G401 (cell line): ENCODE measurements at regions not wholly inside any gene's neighbourhood (a gene's known extent, or its start where the extent isn't known, plus 50 kb on each side); places are given as distances from the start of the nearest gene placed in this dataset.

Source experiments
- DNase-seq: peaks from one replicate; pipeline ENCODE4 v3.0.0-alpha.2; 2015; ENCODE audit warnings: low spot score
- in situ Hi-C: cut with HindIII; loops from 2 replicates; pipeline ENCODE4 v1.10.0; 2016; ENCODE audit warnings: low sequenced_read_pairs, mixed read lengths

DNA sequence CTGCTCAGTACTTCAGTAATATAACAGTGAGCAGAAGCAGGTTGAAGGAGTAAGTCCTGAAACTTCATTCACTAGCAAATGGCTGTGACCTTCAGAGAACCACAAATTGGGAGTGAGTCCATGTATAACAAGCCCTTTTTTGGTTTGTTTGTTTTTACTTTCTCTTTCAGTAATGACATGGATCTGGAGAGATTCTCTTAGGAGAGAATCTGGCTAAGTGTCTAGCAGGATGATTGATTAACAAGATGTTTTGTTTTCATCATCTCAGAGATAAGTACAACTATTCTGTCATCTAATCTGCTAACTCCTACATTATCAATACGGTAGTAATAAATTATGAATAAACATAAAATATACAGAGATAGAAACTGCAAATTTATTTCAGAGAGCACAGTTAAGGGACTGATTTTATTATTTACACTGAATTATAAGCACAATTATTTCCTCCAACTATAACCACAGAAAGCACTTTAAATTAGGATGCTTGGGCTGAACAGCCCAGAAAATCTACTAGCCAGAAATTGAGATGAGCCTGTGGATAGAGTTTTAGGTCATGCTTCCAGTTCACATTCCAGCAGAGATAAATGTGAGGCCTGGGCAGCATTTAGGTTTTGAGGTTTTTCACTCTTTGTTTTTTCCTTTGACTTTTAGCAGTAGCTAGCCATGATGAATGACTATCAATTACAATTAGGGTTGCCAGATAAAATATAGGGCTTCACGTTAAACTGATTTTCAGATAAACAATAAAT lies 429.3 kb upstream of the FAT3 start:
- no peak for DNase-seq
- in situ Hi-C loops: no loop called here

- in situ Hi-C loops: no loop called here
These were observed 430.5 kb upstream of the FAT3 start for GRCh38 chr11:91794146-91794545.

DNA sequence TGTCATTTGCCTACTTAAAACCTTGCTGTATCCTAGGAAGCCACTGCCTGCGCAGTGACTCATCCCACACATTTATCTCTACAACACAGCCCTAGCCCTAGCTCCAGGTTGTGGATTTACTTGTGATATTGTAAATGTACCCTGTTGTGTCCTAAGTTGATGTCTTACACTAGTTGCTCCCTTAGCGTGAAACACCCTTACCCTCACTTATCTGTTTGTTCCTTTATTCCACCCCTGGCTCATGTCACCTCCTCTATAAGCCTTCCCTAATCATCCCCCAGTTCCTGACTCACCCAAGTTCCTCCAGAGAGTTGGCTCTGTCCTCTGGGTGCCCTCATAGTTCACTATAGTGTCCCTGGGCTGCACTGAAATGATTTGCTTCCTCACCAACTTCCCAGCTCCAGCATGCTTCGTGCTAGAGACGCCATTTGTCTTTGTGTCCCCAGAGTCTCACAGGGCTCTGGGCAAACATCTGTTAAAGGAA lies 431.8 kb upstream of the FAT3 start:
- in situ Hi-C loops: no loop called here

More at GRCh38 chr11:91794146-91794545, 430.5 kb upstream of the FAT3 start:
- DNase-seq: no peak

GRCh38 chr11:91791171-91791468 lies 433.5 kb upstream of the FAT3 start:
- no peak for DNase-seq
- in situ Hi-C loops: no loop called here

More for the DNA sequence above, 431.8 kb upstream of the FAT3 start:
- no peak for DNase-seq

DNA sequence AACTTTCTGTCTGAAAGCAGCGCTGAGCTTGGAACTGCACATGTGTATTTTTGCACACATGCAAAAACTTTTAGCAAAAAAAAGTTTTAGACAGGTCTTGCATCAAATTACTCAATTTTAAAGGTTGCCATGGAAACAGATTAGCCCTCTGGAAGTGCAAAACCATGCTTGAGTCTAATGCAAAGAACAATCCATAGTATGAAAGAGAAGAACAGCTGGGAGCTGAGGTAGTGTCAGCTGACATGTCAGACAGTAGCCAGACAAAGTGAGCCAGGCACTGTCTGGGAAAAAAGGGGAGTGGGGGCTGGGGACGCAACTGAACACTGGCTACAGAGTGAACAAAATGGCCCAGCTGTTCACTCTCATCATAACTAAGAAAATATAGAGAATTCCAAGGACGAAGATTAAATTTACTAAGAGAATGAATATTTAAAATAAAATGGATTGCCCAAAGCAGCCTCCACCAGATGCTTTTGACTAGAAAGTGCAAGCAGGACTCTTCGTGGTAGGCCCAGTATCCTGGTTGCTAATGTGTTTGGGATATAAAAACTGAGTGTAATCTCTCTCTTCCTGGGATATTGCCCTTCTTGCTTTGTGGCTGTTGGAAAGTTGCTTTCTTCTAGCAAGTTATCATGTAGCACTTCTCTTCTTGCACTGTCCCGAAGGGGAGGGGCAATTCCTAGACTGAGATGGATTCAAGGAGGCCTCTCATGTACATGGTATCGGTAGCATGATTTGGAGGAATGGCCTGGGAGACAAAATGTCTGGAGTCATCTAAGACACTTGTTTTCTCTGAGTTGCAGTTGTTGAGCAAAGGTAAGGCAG lies 434.1 kb upstream of the FAT3 start:
- no peak for DNase-seq
- in situ Hi-C loops: no loop called here

DNA sequence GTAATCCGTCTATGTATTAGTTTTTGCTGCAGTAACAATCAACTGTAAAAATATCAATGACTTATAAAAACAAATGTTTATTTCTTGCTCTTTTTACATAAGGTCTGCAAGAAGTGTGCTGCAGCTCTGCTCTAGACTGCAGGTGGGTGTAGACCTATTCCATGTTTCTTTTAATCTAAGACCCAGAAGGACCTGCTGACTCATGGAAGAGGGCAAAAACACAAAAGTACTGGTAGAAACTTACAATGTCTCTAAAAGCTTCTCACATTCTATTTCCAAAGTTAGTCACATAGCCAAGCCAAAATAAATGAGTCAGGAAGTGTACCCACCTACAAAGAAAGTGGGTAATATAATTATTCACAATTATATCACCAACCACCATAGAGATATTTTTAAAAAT lies 435.9 kb upstream of the FAT3 start:
- no peak for DNase-seq
- in situ Hi-C loops: no loop called here

GRCh38 chr11:91786097-91786496 lies 438.5 kb upstream of the FAT3 start:
- peak; percentile 8 for DNase-seq
- in situ Hi-C loops: no loop called here

DNA sequence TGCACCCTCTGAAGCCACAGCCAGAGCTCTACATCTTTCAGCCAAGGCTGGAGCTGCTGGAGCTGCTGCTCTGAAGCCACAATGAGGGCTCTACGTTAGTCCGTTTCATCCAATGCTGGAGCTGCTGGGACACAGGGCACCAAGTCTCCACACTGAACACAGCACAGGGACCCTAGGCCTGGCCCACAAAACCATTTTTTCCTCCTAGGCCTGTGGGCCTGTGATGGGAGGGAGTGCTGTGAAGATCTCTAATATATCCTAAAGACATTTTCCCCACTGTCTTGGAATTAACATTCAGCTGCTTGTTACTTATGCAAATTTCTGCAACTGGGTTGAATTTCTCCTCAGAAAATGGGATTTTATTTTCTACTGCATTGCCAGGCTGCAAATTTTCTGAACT lies 441.4 kb upstream of the FAT3 start:
- in situ Hi-C loops: no loop called here
- DNase-seq: no peak

GRCh38 chr11:91778758-91779157 lies 445.9 kb upstream of the FAT3 start:
- in situ Hi-C loops: no loop called here
- DNase-seq: no peak

- peak; percentile 1 for DNase-seq
- in situ Hi-C loops: no loop called here
These were observed 448.0 kb upstream of the FAT3 start for GRCh38 chr11:91776655-91777054.

- DNase-seq: no peak
- in situ Hi-C loops: no loop called here
These were observed 451.5 kb upstream of the FAT3 start for GRCh38 chr11:91773090-91773489.

- no peak for DNase-seq
- in situ Hi-C loops: no loop called here
These were observed 452.7 kb upstream of the FAT3 start for GRCh38 chr11:91771961-91772360.

- in situ Hi-C loops: no loop called here
- DNase-seq: no peak
These were observed 455.8 kb upstream of the FAT3 start for GRCh38 chr11:91768783-91769182.

- in situ Hi-C loops: no loop called here
- DNase-seq: no peak
These were observed 461.3 kb upstream of the FAT3 start for GRCh38 chr11:91763331-91763730.

GRCh38 chr11:91761406-91762025 lies 463.1 kb upstream of the FAT3 start:
- in situ Hi-C loops: no loop called here
- DNase-seq: no peak

- in situ Hi-C loops: no loop called here
- DNase-seq: no peak
These were observed 467.7 kb upstream of the FAT3 start for GRCh38 chr11:91756829-91757480.

DNA sequence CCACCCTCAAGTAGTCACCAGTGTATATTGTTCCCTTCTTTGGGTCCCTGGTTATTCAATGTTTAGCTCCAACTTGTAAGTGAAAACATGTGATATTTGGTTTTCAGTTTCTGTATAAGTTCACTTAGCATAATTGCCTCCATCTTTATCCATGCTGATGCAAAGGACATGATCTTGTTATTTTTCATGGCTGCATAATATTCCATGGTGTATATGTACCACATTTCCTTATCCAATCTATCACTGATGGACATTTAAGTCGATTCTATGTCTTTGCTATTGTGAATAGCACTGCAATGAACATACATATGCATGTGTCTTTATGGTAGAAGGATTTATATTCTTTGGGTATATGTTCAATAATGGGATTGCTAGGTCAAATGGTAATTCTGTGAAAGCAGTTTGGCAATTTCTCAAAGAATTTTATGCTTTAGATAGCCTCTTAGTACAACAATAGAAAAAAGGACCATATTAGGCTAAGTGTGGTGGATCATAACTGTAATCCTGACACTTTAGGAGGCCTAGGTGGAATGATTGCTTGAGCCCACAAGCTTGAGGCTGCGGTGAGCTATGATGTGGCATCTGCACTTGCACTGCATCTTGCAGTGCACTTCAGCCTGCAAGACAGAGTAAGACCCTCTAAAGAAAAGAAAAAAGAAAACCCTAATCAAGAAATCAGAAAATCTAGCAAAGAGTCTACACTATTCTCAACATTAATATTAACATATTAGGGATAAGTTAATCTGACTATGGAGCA lies 468.5 kb upstream of the FAT3 start:
- no peak for DNase-seq
- in situ Hi-C loops: no loop called here

DNA sequence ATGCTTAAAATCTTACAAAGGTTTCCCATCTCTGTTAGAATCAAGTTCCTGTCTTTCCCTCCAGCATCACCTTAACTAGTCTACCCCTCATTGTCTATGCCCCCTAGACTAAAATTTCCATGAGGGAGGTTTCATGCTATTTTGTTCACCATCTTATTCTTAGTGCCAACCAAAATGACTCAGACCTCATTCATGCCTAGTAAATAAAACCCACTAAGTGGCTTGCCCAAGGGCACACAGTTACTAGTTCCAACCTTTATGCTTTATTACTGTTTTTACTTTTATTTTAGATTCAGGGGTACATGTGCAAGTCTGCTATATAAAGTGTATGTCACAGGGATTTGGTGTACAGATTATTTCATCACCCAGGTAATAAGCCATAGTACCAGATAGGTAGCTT lies 469.1 kb upstream of the FAT3 start:
- in situ Hi-C loops: no loop called here
- DNase-seq: no peak

DNA sequence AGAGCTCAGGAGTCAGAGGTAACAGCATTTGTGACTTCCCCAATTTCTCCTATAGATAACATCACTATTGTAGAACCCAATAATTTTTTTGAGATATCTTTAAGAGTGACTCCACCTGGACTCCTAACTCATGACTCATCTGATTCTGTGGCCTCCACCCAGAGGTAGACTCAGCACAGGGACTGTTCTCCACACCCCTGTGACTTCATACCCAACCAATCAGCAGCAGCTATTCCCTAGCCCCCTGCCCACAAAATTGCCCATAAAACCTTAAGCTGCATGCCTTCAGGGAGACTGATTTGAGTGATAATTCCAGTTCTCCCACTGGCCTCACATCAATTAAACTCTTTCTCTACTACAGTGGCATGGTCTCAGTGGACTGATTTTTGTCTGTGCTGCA lies 475.4 kb upstream of the FAT3 start:
- no peak for DNase-seq
- in situ Hi-C loops: no loop called here
